Liver (tissue), 8 donors: ENCODE measurements at regions not wholly inside any gene's neighbourhood (a gene's known extent, or its start where the extent isn't known, plus 50 kb on each side); places are given as distances from the start of the nearest gene placed in this dataset.
A peak's percentile ranks its signal among the peaks of the same experiment; 100 is the strongest.

ENCODE experiments used
- DNase-seq: peaks from one replicate; pipeline ENCODE4 v3.0.0-alpha.2; 2017; ENCODE audit warnings: low spot score
- H3K27ac ChIP-seq, 2 donors: one replicate each; pipeline ENCODE4 v1.7.0; 2013; ENCODE audit warnings: inconsistent platforms in 2 of 2, low read length in 2 of 2, control low read depth in 1 of 2, low read depth in 1 of 2, mild to moderate bottlenecking in 1 of 2
- H3K27me3 ChIP-seq, 4 donors: one replicate each; pipeline versions ENCODE4 v1.6.1 to v1.7.0; 2013; ENCODE audit warnings: low read length in 3 of 4, inconsistent platforms in 1 of 4, mild to moderate bottlenecking in 1 of 4, moderate library complexity in 1 of 4; ENCODE audit not compliant: control insufficient read depth in 4 of 4, insufficient read depth in 4 of 4
- H3K36me3 ChIP-seq, 4 donors: one replicate each; pipeline versions ENCODE4 v1.6.1 to v1.7.0; 2013; ENCODE audit warnings: low read length in 3 of 4, mild to moderate bottlenecking in 3 of 4, low read depth in 1 of 4, moderate library complexity in 1 of 4; ENCODE audit not compliant: control insufficient read depth in 4 of 4, insufficient read depth in 3 of 4
- H3K4me1 ChIP-seq, 4 donors: one replicate each; pipeline versions ENCODE4 v1.6.1 to v1.7.0; 2013; ENCODE audit warnings: low read length in 3 of 4, mild to moderate bottlenecking in 3 of 4, moderate library complexity in 1 of 4; ENCODE audit not compliant: control insufficient read depth in 4 of 4, insufficient read depth in 4 of 4
- H3K4me3 ChIP-seq, 3 donors: one replicate each; pipeline versions ENCODE4 v1.6.1 to v1.7.0; 2013; ENCODE audit warnings: low read length in 3 of 3, control low read depth in 1 of 3, low read depth in 1 of 3, mild to moderate bottlenecking in 1 of 3
- H3K9ac ChIP-seq, 2 donors: one replicate each; pipeline ENCODE4 v1.7.0; 2013; ENCODE audit warnings: low read length in 2 of 2, mild to moderate bottlenecking in 2 of 2, moderate library complexity in 2 of 2, control low read depth in 1 of 2, low read depth in 1 of 2
- H3K9me3 ChIP-seq, 4 donors: one replicate each; pipeline versions ENCODE4 v1.6.1 to v1.7.0; 2013; ENCODE audit warnings: low read length in 3 of 4; ENCODE audit not compliant: control insufficient read depth in 4 of 4
- ATF3 ChIP-seq: IDR thresholded peaks from 2 replicates; pipeline ENCODE4 v1.6.1; 2016; ENCODE audit warnings: antibody characterized with exemption
- CTCF ChIP-seq: fragments of 150-350 bp; IDR thresholded peaks from 2 replicates; pipeline ENCODE4 v1.5.1; 2017; ENCODE audit warnings: improper control_type of control experiment, low read depth, low read length; ENCODE audit not compliant: missing input control
- FOXA2 ChIP-seq: IDR thresholded peaks from 2 replicates; pipeline ENCODE4 v1.6.1; 2016; ENCODE audit warnings: antibody characterized with exemption
- GABPA ChIP-seq, 2 donors: IDR thresholded peaks in 1 of 2; conservative IDR thresholded peaks in 1 of 2; 2 replicates each; pipeline ENCODE4 v1.6.1; 2016; ENCODE audit warnings: antibody characterized with exemption in 2 of 2, mild to moderate bottlenecking in 1 of 2, moderate library complexity in 1 of 2
- HNF4A ChIP-seq, 2 donors: conservative IDR thresholded peaks; 2 replicates each; pipeline ENCODE4 v1.6.1; 2016; ENCODE audit warnings: antibody characterized with exemption in 2 of 2, mild to moderate bottlenecking in 2 of 2
- JUND ChIP-seq, 2 donors: IDR thresholded peaks; 2 replicates each; pipeline ENCODE4 v1.6.1; 2016; ENCODE audit warnings: antibody characterized with exemption in 2 of 2
- MAX ChIP-seq: IDR thresholded peaks from 2 replicates; pipeline ENCODE4 v1.6.1; 2016; ENCODE audit warnings: antibody characterized with exemption
- NR2F2 ChIP-seq: IDR thresholded peaks from 2 replicates; pipeline ENCODE4 v1.6.1; 2016; ENCODE audit warnings: antibody characterized with exemption
- RAD21 ChIP-seq, 2 donors: IDR thresholded peaks; 2 replicates each; pipeline ENCODE4 v1.6.1; 2016; ENCODE audit warnings: antibody characterized with exemption in 2 of 2, mild to moderate bottlenecking in 2 of 2
- RXRA ChIP-seq, 2 donors: IDR thresholded peaks; 2 replicates each; pipeline ENCODE4 v1.6.1; 2017 to 2018; ENCODE audit warnings: antibody characterized with exemption in 2 of 2, mild to moderate bottlenecking in 1 of 2
- SP1 ChIP-seq: IDR thresholded peaks from 2 replicates; pipeline ENCODE4 v1.6.1; 2018; ENCODE audit warnings: antibody characterized with exemption, mild to moderate bottlenecking
- WGBS: extraction: QIAGEN DNeasy Blood & Tissue Kit; methylation state at CpG from one replicate; pipeline ENCODE4 v1.1.7; 2013; 5-methylcytosine and 5-hydroxymethylcytosine counted together
- donor health status: healthy.
- donor health status: healthy.
- donor health status: healthy.
- donor health status: healthy.
- donor health status: healthy.

- no peak overlapping the region for H3K9ac ChIP-seq
- no peak overlapping the region for H3K4me3 ChIP-seq
- H3K9me3 ChIP-seq = no peaks in the 10 kb centered on the region
- no peaks in the 10 kb centered on the region for H3K4me1 ChIP-seq
- 83% methylated on average over 2 of the region's 2 CpGs for WGBS
- no peak overlapping the region for H3K27ac ChIP-seq
- H3K36me3 ChIP-seq = no peaks in the 10 kb centered on the region
- no peak for DNase-seq
- TF ChIP-seq ATF3 (no peak), MAX (no peak)
- no peaks in the 10 kb centered on the region for H3K27me3 ChIP-seq
These were observed 100.6 kb upstream of the PLPPR4 start for GRCh38 chr1:99163671-99164070.

- Histone ChIP-seq H3K27ac (no peak overlapping the region), H3K4me3 (no peak overlapping the region)
- TF ChIP-seq GABPA (IDR thresholded peaks at IDR 0.05 in 1 of 2, conservative IDR thresholded peaks at IDR 0.05 in 1 of 2) = no peak
- TF ChIP-seq CTCF = no peak
These were observed 93.8 kb upstream of the PLPPR4 start for GRCh38 chr1:99170516-99170915.

GRCh38 chr1:99171184-99171813 is 93.0 kb upstream of the PLPPR4 start:
- H3K9ac ChIP-seq = no peak overlapping the region
- WGBS = 49% methylated on average over 7 of the region's 7 CpGs
- H3K4me1 ChIP-seq = no peaks in the 10 kb centered on the region
- TF ChIP-seq RAD21 (IDR thresholded peaks at IDR 0.05) = peak; percentile 17 to 59
- no peak for TF ChIP-seq FOXA2
- H3K36me3 ChIP-seq = no peaks in the 10 kb centered on the region
- no peaks in the 10 kb centered on the region for H3K9me3 ChIP-seq
- H3K27ac ChIP-seq = no peak overlapping the region
- H3K27me3 ChIP-seq = no peaks in the 10 kb centered on the region
- no peak overlapping the region for H3K4me3 ChIP-seq
- DNase-seq = no peak

More at GRCh38 chr1:99170516-99170915, 93.8 kb upstream of the PLPPR4 start:
- no peaks in the 10 kb centered on the region for H3K4me1 ChIP-seq
- WGBS = 88% methylated on average over 1 of the region's 1 CpG
- H3K9me3 ChIP-seq = no peaks in the 10 kb centered on the region
- no peak overlapping the region for H3K9ac ChIP-seq
- H3K27me3 ChIP-seq = no peaks in the 10 kb centered on the region
- no peak for DNase-seq
- no peaks in the 10 kb centered on the region for H3K36me3 ChIP-seq

- TF ChIP-seq NR2F2 = no peak
- no peak for TF ChIP-seq SP1
- TF ChIP-seq HNF4A (conservative IDR thresholded peaks at IDR 0.05) = no peak
- no peak for TF ChIP-seq CTCF
- no peak for TF ChIP-seq RXRA (IDR thresholded peaks at IDR 0.05)
- TF ChIP-seq JUND (IDR thresholded peaks at IDR 0.05) = no peak
- TF ChIP-seq GABPA (IDR thresholded peaks at IDR 0.05 in 1 of 2, conservative IDR thresholded peaks at IDR 0.05 in 1 of 2) = no peak
- no peak overlapping the region for H3K9ac ChIP-seq
- no peaks in the 10 kb centered on the region for H3K9me3 ChIP-seq
- H3K27me3 ChIP-seq = no peaks in the 10 kb centered on the region
- no peak overlapping the region for H3K4me3 ChIP-seq
- H3K4me1 ChIP-seq = no peaks in the 10 kb centered on the region
- DNase-seq = no peak
- WGBS = 89% methylated on average over 3 of the region's 3 CpGs
- no peaks in the 10 kb centered on the region for H3K36me3 ChIP-seq
- no peak overlapping the region for H3K27ac ChIP-seq
These were observed 91.0 kb upstream of the PLPPR4 start for GRCh38 chr1:99173282-99173681.
